ENCODE measurements at regions not wholly inside any gene's neighbourhood (a gene's known extent, or its start where the extent isn't known, plus 50 kb on each side); places are given as distances from the start of the nearest gene placed in this dataset.

- Histone ChIP-seq H3K9me3 (ENCODE audit: control insufficient read depth, insufficient read depth, low read depth, low read length) (no peaks in the 10 kb centered on the region), H3K27ac (ENCODE audit: low read length) (no peak overlapping the region), H3K36me3 (ENCODE audit: control insufficient read depth, insufficient read depth, low read length) (no peaks in the 10 kb centered on the region), H3K4me1 (ENCODE audit: control insufficient read depth, insufficient read depth, low read length) (no peaks in the 10 kb centered on the region), H3K27me3 (ENCODE audit: control insufficient read depth, insufficient read depth, low read length) (no peaks in the 10 kb centered on the region), H3K4me3 (ENCODE audit: low read depth in 2 of 2, low read length in 2 of 2) (no peak overlapping the region)
- TF ChIP-seq POLR2AphosphoS5 (IDR thresholded peaks at IDR 0.05; ENCODE audit: low read depth, low read length) = no peak
- no peak for DNase-seq (ENCODE audit: low read depth, low spot score)
- ChIA-PET POLR2A (no interaction called here), CTCF (no interaction called here)
- in situ Hi-C loops (cut with HindIII; ENCODE audit: low pct_unique_long_range_greater_than_20kb, low sequenced_read_pairs) (no loop called here), intact Hi-C loops (cut with micrococcal nuclease; ENCODE audit: unreplicated experiment) (no loop called here)
- ATAC-seq = no peak
- BruUV-seq (replicated peaks) = no TSS peak
Observed at GRCh38 chr15:47945872-47946650, 174.7 kb upstream of the SLC24A5 start.

GRCh38 chr15:47949815-47950214, 171.0 kb upstream of the SLC24A5 start:
- H3K9me3 ChIP-seq (ENCODE audit: control insufficient read depth, insufficient read depth, low read depth, low read length) = no peaks in the 10 kb centered on the region
- no peak for ATAC-seq

More at GRCh38 chr15:47949815-47950214, 171.0 kb upstream of the SLC24A5 start:
- in situ Hi-C loops (cut with HindIII; ENCODE audit: low pct_unique_long_range_greater_than_20kb, low sequenced_read_pairs) (no loop called here), intact Hi-C loops (cut with micrococcal nuclease; ENCODE audit: unreplicated experiment) (no loop called here)
- Histone ChIP-seq H3K36me3 (ENCODE audit: control insufficient read depth, insufficient read depth, low read length) (no peaks in the 10 kb centered on the region), H3K27me3 (ENCODE audit: control insufficient read depth, insufficient read depth, low read length) (no peaks in the 10 kb centered on the region), H3K4me3 (ENCODE audit: low read depth in 2 of 2, low read length in 2 of 2) (no peak overlapping the region), H3K27ac (ENCODE audit: low read length) (no peak overlapping the region), H3K4me1 (ENCODE audit: control insufficient read depth, insufficient read depth, low read length) (no peaks in the 10 kb centered on the region)
- no peak for DNase-seq (ENCODE audit: low read depth, low spot score)
- ChIA-PET POLR2A (no interaction called here), CTCF (no interaction called here)
- no TSS peak for BruUV-seq (replicated peaks)
- no peak for TF ChIP-seq POLR2AphosphoS5 (IDR thresholded peaks at IDR 0.05; ENCODE audit: low read depth, low read length)
- TF ChIP-seq, protein P1, sequence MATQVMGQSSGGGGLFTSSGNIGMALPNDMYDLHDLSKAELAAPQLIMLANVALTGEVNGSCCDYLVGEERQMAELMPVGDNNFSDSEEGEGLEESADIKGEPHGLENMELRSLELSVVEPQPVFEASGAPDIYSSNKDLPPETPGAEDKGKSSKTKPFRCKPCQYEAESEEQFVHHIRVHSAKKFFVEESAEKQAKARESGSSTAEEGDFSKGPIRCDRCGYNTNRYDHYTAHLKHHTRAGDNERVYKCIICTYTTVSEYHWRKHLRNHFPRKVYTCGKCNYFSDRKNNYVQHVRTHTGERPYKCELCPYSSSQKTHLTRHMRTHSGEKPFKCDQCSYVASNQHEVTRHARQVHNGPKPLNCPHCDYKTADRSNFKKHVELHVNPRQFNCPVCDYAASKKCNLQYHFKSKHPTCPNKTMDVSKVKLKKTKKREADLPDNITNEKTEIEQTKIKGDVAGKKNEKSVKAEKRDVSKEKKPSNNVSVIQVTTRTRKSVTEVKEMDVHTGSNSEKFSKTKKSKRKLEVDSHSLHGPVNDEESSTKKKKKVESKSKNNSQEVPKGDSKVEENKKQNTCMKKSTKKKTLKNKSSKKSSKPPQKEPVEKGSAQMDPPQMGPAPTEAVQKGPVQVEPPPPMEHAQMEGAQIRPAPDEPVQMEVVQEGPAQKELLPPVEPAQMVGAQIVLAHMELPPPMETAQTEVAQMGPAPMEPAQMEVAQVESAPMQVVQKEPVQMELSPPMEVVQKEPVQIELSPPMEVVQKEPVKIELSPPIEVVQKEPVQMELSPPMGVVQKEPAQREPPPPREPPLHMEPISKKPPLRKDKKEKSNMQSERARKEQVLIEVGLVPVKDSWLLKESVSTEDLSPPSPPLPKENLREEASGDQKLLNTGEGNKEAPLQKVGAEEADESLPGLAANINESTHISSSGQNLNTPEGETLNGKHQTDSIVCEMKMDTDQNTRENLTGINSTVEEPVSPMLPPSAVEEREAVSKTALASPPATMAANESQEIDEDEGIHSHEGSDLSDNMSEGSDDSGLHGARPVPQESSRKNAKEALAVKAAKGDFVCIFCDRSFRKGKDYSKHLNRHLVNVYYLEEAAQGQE (IDR thresholded peaks at IDR 0.05; ENCODE audit: insufficient read depth in 1 of 2, low read depth in 2 of 2, low read length in 1 of 2) = no peak
- TF ChIP-seq TCF7L2 (IDR thresholded peaks at IDR 0.05; ENCODE audit: low read depth, low read length) = no peak
- no peak for TF ChIP-seq CTCF (IDR thresholded peaks at IDR 0.05)
